NB4 (cell line): ENCODE measurements at regions not wholly inside any gene's neighbourhood (a gene's known extent, or its start where the extent isn't known, plus 50 kb on each side); places are given as distances from the start of the nearest gene placed in this dataset.

Source experiments
- MAX ChIP-seq: IDR thresholded peaks from 2 replicates; pipeline ENCODE4 v1.6.1; 2011; ENCODE audit warnings: low read depth, low read length
- MYC ChIP-seq: IDR thresholded peaks from 2 replicates; pipeline ENCODE4 v1.6.1; 2011; ENCODE audit warnings: low read depth, low read length
- POLR2A ChIP-seq: IDR thresholded peaks from 2 replicates; pipeline ENCODE4 v1.6.1; 2011; ENCODE audit warnings: mild to moderate bottlenecking; ENCODE audit not compliant: insufficient read length; ENCODE audit errors: extremely low read depth
- TF ChIP-seq, protein P1 (sequence below): IDR thresholded peaks from one replicate; pipeline ENCODE4 v1.5.1; 2012; ENCODE audit warnings: low read depth, low read length

DNA sequence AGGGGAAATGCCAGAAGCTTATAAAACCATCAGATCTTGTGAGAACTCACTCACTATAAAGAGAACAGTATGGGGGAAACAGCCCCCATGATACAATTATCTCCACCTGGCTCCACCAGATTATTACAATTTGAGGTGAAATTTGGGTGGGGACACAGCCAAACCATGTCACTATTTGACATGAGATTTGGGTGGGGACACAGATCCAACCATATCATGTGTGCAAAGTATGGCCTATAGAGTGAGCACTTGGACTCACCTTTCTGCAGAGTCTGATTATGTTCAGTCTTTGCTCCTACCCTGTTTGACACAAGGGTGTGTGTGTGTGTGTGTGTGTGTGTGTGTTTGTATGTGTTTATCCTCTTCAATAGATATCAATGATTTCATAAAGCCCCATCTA is 287.5 kb downstream of the ZNF536 start:
- TF ChIP-seq MYC (no peak), POLR2A (no peak), MAX (no peak)
- TF ChIP-seq, protein P1, sequence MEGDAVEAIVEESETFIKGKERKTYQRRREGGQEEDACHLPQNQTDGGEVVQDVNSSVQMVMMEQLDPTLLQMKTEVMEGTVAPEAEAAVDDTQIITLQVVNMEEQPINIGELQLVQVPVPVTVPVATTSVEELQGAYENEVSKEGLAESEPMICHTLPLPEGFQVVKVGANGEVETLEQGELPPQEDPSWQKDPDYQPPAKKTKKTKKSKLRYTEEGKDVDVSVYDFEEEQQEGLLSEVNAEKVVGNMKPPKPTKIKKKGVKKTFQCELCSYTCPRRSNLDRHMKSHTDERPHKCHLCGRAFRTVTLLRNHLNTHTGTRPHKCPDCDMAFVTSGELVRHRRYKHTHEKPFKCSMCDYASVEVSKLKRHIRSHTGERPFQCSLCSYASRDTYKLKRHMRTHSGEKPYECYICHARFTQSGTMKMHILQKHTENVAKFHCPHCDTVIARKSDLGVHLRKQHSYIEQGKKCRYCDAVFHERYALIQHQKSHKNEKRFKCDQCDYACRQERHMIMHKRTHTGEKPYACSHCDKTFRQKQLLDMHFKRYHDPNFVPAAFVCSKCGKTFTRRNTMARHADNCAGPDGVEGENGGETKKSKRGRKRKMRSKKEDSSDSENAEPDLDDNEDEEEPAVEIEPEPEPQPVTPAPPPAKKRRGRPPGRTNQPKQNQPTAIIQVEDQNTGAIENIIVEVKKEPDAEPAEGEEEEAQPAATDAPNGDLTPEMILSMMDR: no peak
